KBM-7 (cell line): ENCODE measurements at regions not wholly inside any gene's neighbourhood (a gene's known extent, or its start where the extent isn't known, plus 50 kb on each side); places are given as distances from the start of the nearest gene placed in this dataset.
A peak's percentile ranks its signal among the peaks of the same experiment; 100 is the strongest.
"Not testable (repeated sequence)": the region's sequence is repeated elsewhere in the genome, so short reads cannot be mapped to it uniquely, and the experiment has no call there.

Experiments
- DNase-seq: peaks from one replicate; pipeline ENCODE4 v3.0.0-alpha.2; 2015
- in situ Hi-C: fragments of 300-500 bp; cut with MboI; formaldehyde crosslinking; loops from 2 replicates; pipeline ENCODE4 v1.14.3; 2020; ENCODE audit warnings: low sequenced_read_pairs, low pct_unique_long_range_greater_than_20kb, mixed read lengths

- in situ Hi-C loops, result no loop called here
- DNase-seq, result peak; percentile 48
Measured at GRCh38 chr20:56893226-56893917, 264.3 kb downstream of the TFAP2C start.

- DNase-seq, result no peak
Measured at GRCh38 chr20:56896447-56896846, 267.3 kb downstream of the TFAP2C start.

GRCh38 chr20:56897318-56897957, 268.3 kb downstream of the TFAP2C start:
- in situ Hi-C loops, result no loop called here
- no peak for DNase-seq

More at GRCh38 chr20:56896447-56896846, 267.3 kb downstream of the TFAP2C start:
- in situ Hi-C loops, result no loop called here

- DNase-seq, result no peak
- in situ Hi-C loops, result no loop called here
Measured at GRCh38 chr20:56897958-56898349, 268.8 kb downstream of the TFAP2C start.

GRCh38 chr20:56899506-56899905, 270.4 kb downstream of the TFAP2C start:
- in situ Hi-C loops, result no loop called here
- no peak for DNase-seq

GRCh38 chr20:56900252-56900651, 271.1 kb downstream of the TFAP2C start:
- in situ Hi-C loops, result no loop called here
- no peak for DNase-seq

GRCh38 chr20:56903421-56903820, 274.3 kb downstream of the TFAP2C start:
- DNase-seq, result no peak
- in situ Hi-C loops, result no loop called here

GRCh38 chr20:56903858-56904257, 274.8 kb downstream of the TFAP2C start:
- DNase-seq, result no peak
- in situ Hi-C loops, result no loop called here

- DNase-seq, result no peak
- in situ Hi-C loops, result no loop called here
Measured at GRCh38 chr20:56909918-56910714, 281.0 kb downstream of the TFAP2C start.

GRCh38 chr20:56911946-56912345, 282.8 kb downstream of the TFAP2C start:
- in situ Hi-C loops, result no loop called here
- DNase-seq, result no peak

GRCh38 chr20:56914532-56914931, 285.4 kb downstream of the TFAP2C start:
- in situ Hi-C loops, result no loop called here

GRCh38 chr20:56916345-56916622, 287.2 kb downstream of the TFAP2C start:
- in situ Hi-C loops, result no loop called here
- DNase-seq, result no peak

More at GRCh38 chr20:56914532-56914931, 285.4 kb downstream of the TFAP2C start:
- no peak for DNase-seq

- in situ Hi-C loops, DNase-seq: not testable (repeated sequence)
Measured at GRCh38 chr20:56920041-56920440, 290.9 kb downstream of the TFAP2C start.

GRCh38 chr20:56922497-56922896, 293.4 kb downstream of the TFAP2C start:
- no peak for DNase-seq
- in situ Hi-C loops, result no loop called here

- in situ Hi-C loops, result no loop called here
- DNase-seq, result no peak
Measured at GRCh38 chr20:56924292-56925081, 295.4 kb downstream of the TFAP2C start.

- in situ Hi-C loops, result no loop called here
- DNase-seq, result no peak
Measured at GRCh38 chr20:56925082-56925830, 296.1 kb downstream of the TFAP2C start.

- DNase-seq, result no peak
- in situ Hi-C loops, result no loop called here
Measured at GRCh38 chr20:56925831-56926170, 296.7 kb downstream of the TFAP2C start.

GRCh38 chr20:56926501-56926900, 297.4 kb downstream of the TFAP2C start:
- in situ Hi-C loops, result no loop called here
- no peak for DNase-seq

- in situ Hi-C loops, result no loop called here
- no peak for DNase-seq
Measured at GRCh38 chr20:56927127-56927526, 298.0 kb downstream of the TFAP2C start.
